ENCODE measurements at regions not wholly inside any gene's neighbourhood (a gene's known extent, or its start where the extent isn't known, plus 50 kb on each side); places are given as distances from the start of the nearest gene placed in this dataset.

DNA sequence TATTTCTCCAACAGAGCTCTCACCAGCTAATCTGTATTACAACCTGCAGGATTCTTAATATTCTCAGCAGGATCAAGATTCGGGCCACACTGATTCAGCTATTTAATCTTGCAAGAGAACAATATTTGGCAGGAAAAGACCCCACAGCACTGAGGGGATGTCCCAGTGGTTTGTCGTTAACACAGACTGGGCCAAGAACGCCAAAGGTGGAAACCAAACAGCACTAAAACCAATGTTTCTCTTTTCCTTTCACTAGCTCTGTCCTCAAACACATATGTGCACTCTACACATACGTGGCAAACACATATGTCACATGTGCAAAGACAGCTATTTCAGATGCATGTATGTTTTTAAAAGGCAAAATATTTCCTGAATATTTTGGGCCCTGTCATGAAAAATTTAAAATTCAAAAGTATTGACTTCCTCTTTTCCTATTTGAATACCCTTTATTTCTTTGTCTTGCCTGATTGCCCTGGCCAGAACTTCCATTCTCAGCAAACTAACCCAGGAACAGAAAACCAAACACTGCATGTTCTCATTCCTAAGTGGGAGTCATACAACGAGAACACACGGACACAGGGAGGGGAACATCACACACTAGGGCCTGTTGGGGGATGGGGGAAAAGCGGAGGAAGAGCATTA is 51.7 kb upstream of the NEBL start:
- no peak overlapping the region for H3K4me3 Mint-ChIP-seq
- intact Hi-C loops (cut with micrococcal nuclease) = no loop called here
- TF ChIP-seq, protein P1, sequence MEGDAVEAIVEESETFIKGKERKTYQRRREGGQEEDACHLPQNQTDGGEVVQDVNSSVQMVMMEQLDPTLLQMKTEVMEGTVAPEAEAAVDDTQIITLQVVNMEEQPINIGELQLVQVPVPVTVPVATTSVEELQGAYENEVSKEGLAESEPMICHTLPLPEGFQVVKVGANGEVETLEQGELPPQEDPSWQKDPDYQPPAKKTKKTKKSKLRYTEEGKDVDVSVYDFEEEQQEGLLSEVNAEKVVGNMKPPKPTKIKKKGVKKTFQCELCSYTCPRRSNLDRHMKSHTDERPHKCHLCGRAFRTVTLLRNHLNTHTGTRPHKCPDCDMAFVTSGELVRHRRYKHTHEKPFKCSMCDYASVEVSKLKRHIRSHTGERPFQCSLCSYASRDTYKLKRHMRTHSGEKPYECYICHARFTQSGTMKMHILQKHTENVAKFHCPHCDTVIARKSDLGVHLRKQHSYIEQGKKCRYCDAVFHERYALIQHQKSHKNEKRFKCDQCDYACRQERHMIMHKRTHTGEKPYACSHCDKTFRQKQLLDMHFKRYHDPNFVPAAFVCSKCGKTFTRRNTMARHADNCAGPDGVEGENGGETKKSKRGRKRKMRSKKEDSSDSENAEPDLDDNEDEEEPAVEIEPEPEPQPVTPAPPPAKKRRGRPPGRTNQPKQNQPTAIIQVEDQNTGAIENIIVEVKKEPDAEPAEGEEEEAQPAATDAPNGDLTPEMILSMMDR (IDR thresholded peaks at IDR 0.05) = no peak
- DNase-seq (no peak), ATAC-seq (no peak)
- ChIA-PET CTCF (no interaction called here), POLR2A (no interaction called here)
- no peak overlapping the region for H3K27ac Mint-ChIP-seq
- no peaks in the 10 kb centered on the region for H3K36me3 Mint-ChIP-seq (ENCODE audit: low read depth)
- no peaks in the 10 kb centered on the region for H3K27me3 Mint-ChIP-seq
- no peaks in the 10 kb centered on the region for H3K9me3 Mint-ChIP-seq
- no peaks in the 10 kb centered on the region for H3K4me1 Mint-ChIP-seq (ENCODE audit: low read depth)
